WTC11 (cell line): ENCODE measurements at regions not wholly inside any gene's neighbourhood (a gene's known extent, or its start where the extent isn't known, plus 50 kb on each side); places are given as distances from the start of the nearest gene placed in this dataset.
A peak's percentile ranks its signal among the peaks of the same experiment; 100 is the strongest.

ENCODE experiments used
- ATF1 ChIP-seq: sonication (generic); formaldehyde crosslinking; IDR thresholded peaks from 2 replicates; pipeline ENCODE4 v1.8.1; 2023; ENCODE audit warnings: mild to moderate bottlenecking, moderate library complexity, missing genetic modification reagents
- CBFB ChIP-seq: sonication (generic); formaldehyde crosslinking; IDR thresholded peaks from 2 replicates; pipeline ENCODE4 v1.8.1; 2022; ENCODE audit warnings: mild to moderate bottlenecking, low read depth, missing genetic modification reagents
- CREB1 ChIP-seq: sonication (generic); formaldehyde crosslinking; IDR thresholded peaks from 2 replicates; pipeline ENCODE4 v1.8.0; 2023; ENCODE audit warnings: mild to moderate bottlenecking, missing genetic modification reagents
- ESRRA ChIP-seq: sonication (generic); formaldehyde crosslinking; IDR thresholded peaks from 2 replicates; pipeline ENCODE4 v1.8.1; 2022; ENCODE audit warnings: mild to moderate bottlenecking, missing genetic modification reagents, borderline replicate concordance
- FOXP4 ChIP-seq: sonication (generic); formaldehyde crosslinking; IDR thresholded peaks from 2 replicates; pipeline ENCODE4 v1.8.0; 2022; ENCODE audit warnings: mild to moderate bottlenecking, missing genetic modification reagents
- IRF2 ChIP-seq: sonication (generic); formaldehyde crosslinking; IDR thresholded peaks from 2 replicates; pipeline ENCODE4 v1.8.0; 2022; ENCODE audit warnings: low read depth, missing genetic modification reagents, borderline replicate concordance
- MAX ChIP-seq: sonication (generic); formaldehyde crosslinking; IDR thresholded peaks from 2 replicates; pipeline ENCODE4 v1.8.0; 2022; ENCODE audit warnings: mild to moderate bottlenecking, missing genetic modification reagents
- SP1 ChIP-seq: sonication (generic); formaldehyde crosslinking; conservative IDR thresholded peaks from 2 replicates; pipeline ENCODE4 v1.8.1; 2022; ENCODE audit warnings: missing genetic modification reagents
- USF2 ChIP-seq: sonication (generic); formaldehyde crosslinking; IDR thresholded peaks from 2 replicates; pipeline ENCODE4 v1.8.1; 2023; ENCODE audit warnings: mild to moderate bottlenecking, missing genetic modification reagents, moderate library complexity
- ZNF232 ChIP-seq: sonication (generic); formaldehyde crosslinking; IDR thresholded peaks from 2 replicates; pipeline ENCODE4 v1.8.0; 2022; ENCODE audit warnings: mild to moderate bottlenecking, missing genetic modification reagents
- ZNF423 ChIP-seq: fragments of 250-450 bp; sonication (Bioruptor Pico); IDR thresholded peaks from 2 replicates; pipeline ENCODE4 v2.1.2; 2022; ENCODE audit warnings: mild to moderate bottlenecking, moderate library complexity
- TF ChIP-seq, protein P1 (sequence below): fragments of 200-600 bp; IDR thresholded peaks from 2 replicates; pipeline ENCODE4 v1.8.0; 2022; ENCODE audit warnings: antibody characterized with exemption
- TF ChIP-seq, protein P2 (sequence below): sonication (generic); formaldehyde crosslinking; IDR thresholded peaks from 2 replicates; pipeline ENCODE4 v1.8.1; 2022; ENCODE audit warnings: low read depth, mild to moderate bottlenecking, moderate library complexity, missing genetic modification reagents, borderline replicate concordance

- TF ChIP-seq, protein P1, sequence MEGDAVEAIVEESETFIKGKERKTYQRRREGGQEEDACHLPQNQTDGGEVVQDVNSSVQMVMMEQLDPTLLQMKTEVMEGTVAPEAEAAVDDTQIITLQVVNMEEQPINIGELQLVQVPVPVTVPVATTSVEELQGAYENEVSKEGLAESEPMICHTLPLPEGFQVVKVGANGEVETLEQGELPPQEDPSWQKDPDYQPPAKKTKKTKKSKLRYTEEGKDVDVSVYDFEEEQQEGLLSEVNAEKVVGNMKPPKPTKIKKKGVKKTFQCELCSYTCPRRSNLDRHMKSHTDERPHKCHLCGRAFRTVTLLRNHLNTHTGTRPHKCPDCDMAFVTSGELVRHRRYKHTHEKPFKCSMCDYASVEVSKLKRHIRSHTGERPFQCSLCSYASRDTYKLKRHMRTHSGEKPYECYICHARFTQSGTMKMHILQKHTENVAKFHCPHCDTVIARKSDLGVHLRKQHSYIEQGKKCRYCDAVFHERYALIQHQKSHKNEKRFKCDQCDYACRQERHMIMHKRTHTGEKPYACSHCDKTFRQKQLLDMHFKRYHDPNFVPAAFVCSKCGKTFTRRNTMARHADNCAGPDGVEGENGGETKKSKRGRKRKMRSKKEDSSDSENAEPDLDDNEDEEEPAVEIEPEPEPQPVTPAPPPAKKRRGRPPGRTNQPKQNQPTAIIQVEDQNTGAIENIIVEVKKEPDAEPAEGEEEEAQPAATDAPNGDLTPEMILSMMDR = peak; percentile 48; the same call in 1 of the 2 replicates
- no peak for TF ChIP-seq IRF2
- TF ChIP-seq SP1 (CRISPR knock-in tag) = no peak
- TF ChIP-seq ATF1 = no peak
- no peak for TF ChIP-seq ZNF423 (CRISPR knock-in tag)
- no peak for TF ChIP-seq ZNF232 (CRISPR knock-in tag)
- TF ChIP-seq CREB1 = no peak
- no peak for TF ChIP-seq ESRRA (CRISPR knock-in tag)
- TF ChIP-seq, protein P2, sequence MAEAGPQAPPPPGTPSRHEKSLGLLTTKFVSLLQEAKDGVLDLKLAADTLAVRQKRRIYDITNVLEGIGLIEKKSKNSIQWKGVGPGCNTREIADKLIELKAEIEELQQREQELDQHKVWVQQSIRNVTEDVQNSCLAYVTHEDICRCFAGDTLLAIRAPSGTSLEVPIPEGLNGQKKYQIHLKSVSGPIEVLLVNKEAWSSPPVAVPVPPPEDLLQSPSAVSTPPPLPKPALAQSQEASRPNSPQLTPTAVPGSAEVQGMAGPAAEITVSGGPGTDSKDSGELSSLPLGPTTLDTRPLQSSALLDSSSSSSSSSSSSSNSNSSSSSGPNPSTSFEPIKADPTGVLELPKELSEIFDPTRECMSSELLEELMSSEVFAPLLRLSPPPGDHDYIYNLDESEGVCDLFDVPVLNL = no peak
- no peak for TF ChIP-seq FOXP4 (CRISPR knock-in tag)
- TF ChIP-seq MAX (CRISPR knock-in tag) = no peak
- no peak for TF ChIP-seq USF2
- TF ChIP-seq CBFB (CRISPR knock-in tag) = no peak
Measured at GRCh38 chr19:32041681-32042292, 303.6 kb upstream of the ZNF507 start.
